NCI-H82 (cell line): ENCODE measurements at regions not wholly inside any gene's neighbourhood (a gene's known extent, or its start where the extent isn't known, plus 50 kb on each side); places are given as distances from the start of the nearest gene placed in this dataset.
"Not testable (repeated sequence)": the region's sequence is repeated elsewhere in the genome, so short reads cannot be mapped to it uniquely, and the experiment has no call there.

Experiments used
- DNase-seq: peaks from one replicate; lab custom pipeline; 2025; lab: John Stamatoyannopoulos, UW

DNA sequence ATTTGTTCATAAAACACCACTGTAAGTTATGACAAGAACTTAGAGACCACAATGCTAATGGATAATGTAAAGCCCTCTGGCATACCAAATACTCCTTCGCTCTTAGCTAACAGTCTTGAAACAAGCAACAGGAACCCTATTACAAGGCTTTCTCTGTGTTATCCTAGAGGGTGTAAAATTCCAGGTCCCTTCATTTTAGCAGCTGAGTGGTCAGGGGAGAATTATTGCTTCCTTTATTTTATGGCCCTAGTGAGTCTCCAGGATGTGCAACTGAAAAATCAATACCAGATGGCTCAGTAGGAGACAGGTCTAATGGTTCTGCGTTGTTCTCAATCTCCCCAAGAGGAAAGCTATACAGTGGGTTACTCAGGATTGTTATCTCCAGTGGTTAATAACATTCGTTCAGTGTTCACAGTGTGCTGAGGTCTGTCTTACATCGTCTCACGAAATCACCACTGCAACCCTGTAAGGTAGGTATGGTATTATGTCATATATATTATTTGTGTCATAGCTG lies 172.7 kb upstream of the CNOT2 start:
- no peak for DNase-seq

- no peak for DNase-seq
These were observed 168.7 kb upstream of the CNOT2 start for GRCh38 chr12:70074510-70074909.

DNA sequence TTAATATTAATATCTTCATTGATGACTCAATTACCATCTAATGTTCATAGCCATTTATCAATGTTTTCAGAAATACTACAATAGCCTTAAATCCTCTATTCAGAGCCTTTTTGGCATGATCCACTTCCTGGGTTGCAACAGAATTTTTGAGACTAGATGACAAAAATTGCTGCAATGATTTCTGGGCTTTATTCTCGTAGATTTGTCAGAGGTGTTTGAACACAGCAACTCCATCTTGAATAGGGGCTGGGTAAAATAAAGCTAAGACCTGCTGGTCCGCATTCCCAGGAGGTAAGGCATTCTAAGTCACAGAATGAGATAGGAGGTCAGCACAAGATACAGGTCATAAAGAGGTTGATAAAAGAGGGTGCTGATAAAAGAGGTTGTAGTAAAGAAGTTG lies 165.8 kb upstream of the CNOT2 start:
- no peak for DNase-seq

DNA sequence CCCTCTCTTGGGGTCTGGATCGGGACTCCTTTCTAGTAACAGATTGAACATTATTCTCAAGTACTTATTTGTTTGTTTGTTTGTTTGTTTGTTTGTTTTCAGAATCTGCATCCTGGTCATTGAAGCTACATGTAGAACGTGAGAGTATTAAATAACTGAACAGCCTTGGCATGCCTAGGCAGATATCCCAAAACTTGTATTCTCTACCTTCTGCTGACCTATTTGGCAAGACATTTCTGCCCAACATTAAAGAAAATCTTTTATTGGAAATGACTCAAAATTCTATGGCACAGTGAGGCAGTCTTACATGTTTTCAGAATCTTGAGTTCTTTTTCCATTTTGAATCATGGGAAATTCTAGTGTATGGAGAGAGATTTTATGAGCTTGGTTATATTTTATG lies 165.1 kb upstream of the CNOT2 start:
- no peak for DNase-seq

DNA sequence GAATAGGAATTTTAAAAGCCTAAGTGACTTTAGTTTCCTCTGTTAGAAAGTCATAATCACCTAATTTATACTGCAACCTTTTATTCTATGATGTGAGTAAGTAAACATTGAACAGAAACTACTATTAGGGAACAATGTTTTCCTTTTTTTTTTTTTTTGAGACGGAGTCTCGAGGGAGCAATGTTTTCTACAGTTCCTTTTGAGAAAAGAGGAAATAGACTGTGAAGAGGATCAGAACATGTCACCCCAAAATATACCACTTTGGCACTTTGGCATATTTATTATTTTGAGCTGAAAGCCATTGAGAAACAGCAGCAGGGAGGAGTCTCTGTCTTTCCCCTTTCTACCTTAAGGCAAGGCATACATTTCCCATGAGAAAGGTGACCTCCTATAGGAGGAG lies 162.7 kb upstream of the CNOT2 start:
- DNase-seq: no peak

DNA sequence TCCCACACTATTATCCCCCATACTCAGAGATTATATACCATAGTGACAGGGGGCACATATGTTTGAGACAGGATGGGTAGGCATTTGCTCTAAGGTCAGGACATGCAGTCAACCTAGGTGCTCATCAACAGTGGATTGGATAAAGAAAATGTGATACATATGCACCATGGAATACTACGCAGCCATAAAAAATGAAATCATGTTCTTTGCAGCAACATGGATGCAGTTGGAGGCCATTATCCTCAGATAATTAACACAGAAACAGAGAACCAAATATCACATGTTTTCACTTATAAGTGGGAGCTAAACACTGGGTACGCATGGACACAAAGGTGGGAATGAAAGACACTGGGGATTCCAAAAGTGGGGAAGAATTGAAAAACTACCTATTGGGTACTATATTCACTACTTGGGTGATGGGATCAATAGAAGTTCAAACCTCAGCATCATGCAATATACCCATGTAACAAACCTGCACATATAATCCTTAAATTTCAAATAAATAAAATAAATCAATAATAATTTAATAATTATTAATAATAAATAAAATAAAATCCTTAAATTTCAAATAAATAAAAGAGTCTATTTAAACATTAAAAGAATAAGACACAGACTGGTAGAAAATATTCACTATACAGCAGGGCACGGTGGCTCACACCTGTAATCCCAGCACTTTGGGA lies 160.1 kb upstream of the CNOT2 start:
- DNase-seq: no peak

GRCh38 chr12:70083677-70084020 lies 159.6 kb upstream of the CNOT2 start:
- DNase-seq: no peak

GRCh38 chr12:70086372-70086771 lies 156.9 kb upstream of the CNOT2 start:
- DNase-seq: not testable (repeated sequence)

DNA sequence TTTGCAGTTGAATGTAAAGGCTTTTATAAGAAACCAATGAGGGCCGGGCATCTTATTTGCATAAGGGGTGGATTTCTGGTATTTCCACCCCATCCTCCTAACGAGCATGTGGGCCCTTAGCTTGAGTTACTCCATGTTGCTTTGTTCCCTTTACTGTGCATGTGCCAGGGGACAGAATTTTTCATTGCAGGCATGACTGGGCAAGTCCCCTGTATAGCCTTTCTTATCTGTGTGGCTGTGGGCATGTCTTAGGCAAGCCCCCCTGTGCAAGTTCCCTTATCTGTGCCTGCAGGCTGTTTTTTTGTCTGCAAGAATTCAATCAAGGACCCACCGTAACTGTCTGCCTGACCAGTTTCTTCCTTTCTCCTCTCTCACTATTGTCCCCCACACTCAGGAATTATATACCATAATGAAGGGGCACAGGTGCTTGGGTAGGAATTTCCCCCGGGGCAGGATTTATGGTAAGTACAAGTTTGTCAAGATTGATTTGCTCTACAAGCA lies 152.2 kb upstream of the CNOT2 start:
- DNase-seq: no peak

DNA sequence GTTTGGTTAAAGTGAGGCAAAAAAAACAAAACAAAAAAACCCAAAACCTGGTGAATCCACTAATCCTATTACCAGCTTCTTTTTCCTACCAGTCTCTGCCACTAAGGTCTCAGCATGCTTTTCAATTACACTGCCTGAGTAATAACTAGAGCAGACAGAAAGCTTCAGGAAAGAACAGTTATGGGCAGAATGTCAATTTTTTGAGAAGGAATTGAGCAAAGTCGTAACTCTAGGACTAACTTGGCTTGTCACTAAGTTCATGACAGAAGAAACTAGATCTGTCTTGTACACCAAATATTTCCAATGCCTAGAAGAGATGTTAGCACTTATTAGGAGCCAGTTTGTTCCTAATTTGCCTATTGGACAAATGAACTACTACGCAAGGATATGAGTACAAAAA lies 148.8 kb upstream of the CNOT2 start:
- DNase-seq: no peak

DNA sequence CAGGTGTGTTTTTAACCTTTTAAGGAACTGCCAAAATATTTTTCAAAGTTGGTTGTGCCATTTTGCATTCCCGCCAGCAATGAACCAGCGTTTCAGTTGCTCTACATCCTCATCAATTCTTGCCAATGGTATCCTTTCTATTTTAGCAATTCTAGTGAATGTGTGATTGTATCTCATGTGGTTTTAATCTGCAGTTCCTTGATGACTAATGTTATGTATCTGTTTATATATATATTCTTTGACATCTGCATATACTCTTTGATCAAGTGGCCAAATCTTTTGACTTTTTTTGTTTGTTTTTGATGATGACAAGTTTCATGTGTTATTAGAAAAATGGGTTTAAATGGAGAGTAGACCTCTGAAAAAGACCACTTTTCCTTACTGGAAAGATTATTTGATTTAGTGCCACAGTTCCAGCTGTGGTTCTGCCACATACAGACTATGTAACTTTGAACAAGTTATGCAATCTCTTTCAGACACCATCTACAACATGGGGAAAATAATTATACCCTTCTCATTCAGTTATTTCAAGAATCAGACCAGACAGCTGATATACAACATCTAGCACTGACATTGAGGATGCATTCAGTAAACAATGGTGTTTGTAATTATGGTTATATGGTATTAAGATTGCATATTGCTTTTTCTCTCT lies 146.3 kb upstream of the CNOT2 start:
- DNase-seq: no peak

DNA sequence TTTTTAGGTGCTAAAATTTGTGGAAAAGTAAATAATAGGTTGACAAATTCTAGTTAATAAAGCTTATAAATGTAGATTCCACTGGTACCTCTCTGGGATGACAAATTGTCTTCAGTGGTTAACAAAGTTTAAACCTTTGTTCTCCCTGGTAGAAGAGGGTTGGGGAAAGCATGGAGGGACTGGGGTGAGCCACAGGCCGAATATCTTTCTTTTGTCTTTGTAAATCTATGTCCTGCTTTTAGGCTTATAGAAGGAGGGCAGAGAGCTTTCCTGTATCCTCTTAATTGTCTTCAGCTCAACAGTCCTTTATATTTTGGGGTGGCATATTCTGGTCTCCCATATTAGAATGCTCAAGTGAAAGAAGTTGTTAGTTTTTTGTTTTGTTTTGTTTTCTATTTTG lies 142.2 kb upstream of the CNOT2 start:
- DNase-seq: no peak

DNA sequence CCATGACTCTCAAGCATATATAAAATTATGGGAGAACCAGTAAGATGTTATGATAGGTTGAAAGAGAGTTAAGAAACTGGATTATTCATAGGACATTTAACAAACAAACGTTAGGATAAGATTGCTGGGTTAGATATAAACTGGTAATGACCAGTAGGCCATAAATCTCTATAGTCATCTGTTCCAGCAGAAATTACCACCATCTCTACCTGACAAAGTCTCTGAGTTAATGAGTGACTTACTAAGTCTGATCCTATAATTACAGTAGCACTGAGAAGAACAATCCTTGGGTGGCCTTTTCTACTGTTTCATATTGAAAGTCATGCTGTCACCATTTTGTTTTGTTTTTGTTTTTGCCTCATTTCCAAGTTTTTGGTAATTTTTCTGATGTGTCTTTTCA lies 136.9 kb upstream of the CNOT2 start:
- DNase-seq: no peak

DNA sequence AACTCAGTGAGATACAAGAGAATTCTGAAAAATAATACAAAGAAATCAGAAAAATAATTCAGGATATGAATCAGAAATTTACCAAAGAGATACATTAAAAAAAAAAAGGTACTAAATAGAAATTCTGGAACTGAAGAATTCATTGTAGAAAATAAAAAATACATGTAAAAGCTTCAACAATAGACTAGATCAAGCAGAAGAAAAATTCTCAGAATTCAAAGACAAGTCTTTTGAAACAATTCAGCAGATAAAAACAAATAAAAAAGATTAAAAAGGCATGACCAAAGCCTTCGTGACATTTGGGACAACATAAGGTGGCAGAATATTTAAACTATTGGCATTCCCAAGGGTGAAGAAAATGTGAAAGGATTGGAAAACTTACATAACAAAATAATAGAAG lies 133.1 kb upstream of the CNOT2 start:
- DNase-seq: no peak

DNA sequence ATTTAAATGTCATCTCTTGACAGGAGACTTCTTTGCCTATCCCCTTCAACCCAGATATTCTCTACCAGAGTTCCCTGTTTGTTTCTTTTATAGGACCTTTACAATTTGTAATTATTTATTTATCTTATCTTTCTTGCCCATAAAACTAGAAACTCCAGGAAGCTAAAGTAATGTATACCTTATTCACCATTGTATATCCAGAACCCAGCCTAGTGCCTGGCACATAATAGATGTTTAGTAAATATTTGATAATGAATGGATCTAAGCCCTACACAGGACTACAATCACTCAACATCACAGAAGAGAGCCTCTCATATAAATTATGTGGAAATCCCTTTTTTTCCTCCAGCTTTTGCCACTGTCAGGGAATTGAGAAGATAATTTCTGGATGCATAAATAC lies 125.6 kb upstream of the CNOT2 start:
- no peak for DNase-seq

GRCh38 chr12:70120970-70121369 lies 122.3 kb upstream of the CNOT2 start:
- DNase-seq: no peak

GRCh38 chr12:70121562-70121961 lies 121.7 kb upstream of the CNOT2 start:
- DNase-seq: no peak

GRCh38 chr12:70122804-70123203 lies 120.4 kb upstream of the CNOT2 start:
- no peak for DNase-seq

DNA sequence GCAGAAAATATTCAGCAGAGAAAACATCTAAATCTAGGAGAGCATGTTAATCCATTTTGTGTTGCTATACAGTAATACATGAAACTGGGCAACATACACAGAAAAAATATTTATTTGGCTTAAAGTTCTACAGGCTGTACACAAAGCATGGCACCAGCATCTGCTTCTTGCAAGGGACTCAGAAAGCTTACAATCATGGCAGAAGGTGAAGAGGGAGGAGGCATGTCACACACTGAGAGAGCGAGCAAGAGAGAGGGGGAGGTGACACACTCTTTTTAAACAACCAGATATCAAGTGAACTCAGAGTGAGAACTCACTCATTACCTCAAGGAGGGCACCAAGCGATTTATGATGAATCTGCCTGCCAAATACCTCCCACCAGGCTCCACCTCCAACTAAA lies 94.2 kb upstream of the CNOT2 start:
- DNase-seq: no peak

DNA sequence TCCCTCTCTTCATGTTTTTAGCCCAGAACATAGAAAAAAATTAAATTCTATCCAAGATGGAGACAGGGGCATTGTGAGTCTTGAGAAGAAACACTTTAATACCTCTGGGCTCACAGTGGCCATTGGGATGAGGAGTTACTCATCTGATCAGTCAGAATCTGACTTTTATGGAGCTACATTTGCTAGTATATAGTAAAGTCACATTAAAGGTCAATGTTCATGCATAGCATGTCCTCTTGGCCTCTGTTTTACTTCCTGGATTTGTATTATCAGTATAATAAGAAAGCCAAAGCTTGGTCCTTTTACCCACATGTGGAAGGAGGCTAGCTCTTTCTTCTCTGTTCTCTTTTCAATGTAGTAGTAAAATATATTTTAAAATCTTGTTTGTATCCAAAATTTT lies 93.6 kb upstream of the CNOT2 start:
- no peak for DNase-seq

DNA sequence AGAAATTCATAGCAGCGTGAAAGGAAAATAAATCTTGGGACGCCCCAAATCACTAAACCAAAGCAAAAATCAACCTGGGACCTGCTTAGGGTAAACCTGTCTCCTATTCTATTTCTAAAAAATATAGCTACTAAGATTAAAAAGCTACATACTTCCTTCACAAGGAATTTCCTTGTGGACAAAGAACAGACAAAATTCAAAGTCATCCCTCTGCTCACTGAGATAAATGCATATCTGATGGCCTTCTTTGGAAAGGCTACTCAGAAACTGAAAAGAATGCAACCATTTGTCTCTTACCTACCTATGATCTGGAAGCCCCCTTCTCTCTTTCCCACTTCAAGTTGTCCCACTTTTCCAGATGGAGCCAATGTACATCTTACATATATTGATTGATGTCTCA lies 93.0 kb upstream of the CNOT2 start:
- no peak for DNase-seq

- DNase-seq: no peak
These were observed 91.2 kb upstream of the CNOT2 start for GRCh38 chr12:70151993-70152392.

DNA sequence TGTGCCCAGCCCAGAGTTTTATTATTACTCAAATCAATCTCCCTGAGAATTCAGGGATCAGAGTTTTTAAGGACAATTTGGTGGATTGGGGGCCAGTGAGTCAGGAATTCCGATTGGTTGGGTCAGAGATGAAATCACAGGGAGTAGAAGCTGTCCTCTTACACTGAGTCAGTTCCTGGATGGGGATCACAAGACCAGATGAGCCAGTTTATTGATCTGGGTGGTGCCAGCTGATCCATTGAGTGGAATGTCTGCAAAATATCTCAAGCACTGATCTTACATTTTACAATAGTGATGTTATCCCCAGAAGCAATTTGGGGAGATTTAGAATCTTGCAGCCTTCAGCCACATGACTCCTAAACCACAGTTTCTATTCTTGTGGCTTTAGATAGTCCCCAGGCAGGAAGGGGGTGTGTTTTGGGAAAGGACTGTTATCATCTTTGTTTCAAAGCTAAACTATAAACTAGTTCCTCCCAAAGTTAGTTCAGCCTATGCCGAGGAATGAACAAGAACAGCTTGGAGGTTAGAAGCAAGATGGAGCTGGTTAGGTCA lies 89.1 kb upstream of the CNOT2 start:
- DNase-seq: no peak
